ENCODE measurements at regions not wholly inside any gene's neighbourhood (a gene's known extent, or its start where the extent isn't known, plus 50 kb on each side); places are given as distances from the start of the nearest gene placed in this dataset.

GRCh38 chr5:159601216-159601615 is 270.9 kb upstream of the IL12B start:
- TF ChIP-seq CTCF (IDR thresholded peaks at IDR 0.05; ENCODE audit: unreplicated experiment), result no peak
- H3K27me3 Mint-ChIP-seq (ENCODE audit: unreplicated experiment), result no peaks in the 10 kb centered on the region
- DNase-seq (ENCODE audit: low spot score), result no peak
- no peak overlapping the region for H3K4me3 Mint-ChIP-seq (ENCODE audit: unreplicated experiment)
- H3K27ac Mint-ChIP-seq (ENCODE audit: unreplicated experiment), result no peak overlapping the region
- no peaks in the 10 kb centered on the region for H3K36me3 Mint-ChIP-seq (ENCODE audit: low read depth, unreplicated experiment)
- no peaks in the 10 kb centered on the region for H3K9me3 Mint-ChIP-seq (ENCODE audit: unreplicated experiment)
- H3K4me1 Mint-ChIP-seq (ENCODE audit: unreplicated experiment), result no peaks in the 10 kb centered on the region

- Mint-ChIP-seq H3K4me3 (ENCODE audit: unreplicated experiment) (no peak overlapping the region), H3K9me3 (ENCODE audit: unreplicated experiment) (no peaks in the 10 kb centered on the region), H3K27me3 (ENCODE audit: unreplicated experiment) (no peaks in the 10 kb centered on the region), H3K4me1 (ENCODE audit: unreplicated experiment) (no peaks in the 10 kb centered on the region), H3K36me3 (ENCODE audit: low read depth, unreplicated experiment) (no peaks in the 10 kb centered on the region), H3K27ac (ENCODE audit: unreplicated experiment) (no peak overlapping the region)
- no peak for TF ChIP-seq CTCF (IDR thresholded peaks at IDR 0.05; ENCODE audit: unreplicated experiment)
- DNase-seq (ENCODE audit: low spot score), result no peak
These were observed 272.1 kb upstream of the IL12B start for GRCh38 chr5:159602434-159602833.

GRCh38 chr5:159605585-159605984 is 275.3 kb upstream of the IL12B start:
- Mint-ChIP-seq H3K4me3 (ENCODE audit: unreplicated experiment) (no peak overlapping the region), H3K36me3 (ENCODE audit: low read depth, unreplicated experiment) (no peaks in the 10 kb centered on the region)
- no peak for DNase-seq (ENCODE audit: low spot score)

GRCh38 chr5:159609359-159609758 is 279.1 kb upstream of the IL12B start:
- no peaks in the 10 kb centered on the region for H3K9me3 Mint-ChIP-seq (ENCODE audit: unreplicated experiment)
- no peak for DNase-seq (ENCODE audit: low spot score)
- peaks cover 3% of the 10 kb centered on the region for H3K4me1 Mint-ChIP-seq (ENCODE audit: unreplicated experiment)
- no peaks in the 10 kb centered on the region for H3K27me3 Mint-ChIP-seq (ENCODE audit: unreplicated experiment)
- H3K4me3 Mint-ChIP-seq (ENCODE audit: unreplicated experiment), result no peak overlapping the region
- no peaks in the 10 kb centered on the region for H3K36me3 Mint-ChIP-seq (ENCODE audit: low read depth, unreplicated experiment)
- no peak for TF ChIP-seq CTCF (IDR thresholded peaks at IDR 0.05; ENCODE audit: unreplicated experiment)
- H3K27ac Mint-ChIP-seq (ENCODE audit: unreplicated experiment), result no peak overlapping the region

More at GRCh38 chr5:159605585-159605984, 275.3 kb upstream of the IL12B start:
- H3K4me1 Mint-ChIP-seq (ENCODE audit: unreplicated experiment), result no peaks in the 10 kb centered on the region
- no peaks in the 10 kb centered on the region for H3K27me3 Mint-ChIP-seq (ENCODE audit: unreplicated experiment)
- no peak overlapping the region for H3K27ac Mint-ChIP-seq (ENCODE audit: unreplicated experiment)
- no peaks in the 10 kb centered on the region for H3K9me3 Mint-ChIP-seq (ENCODE audit: unreplicated experiment)
- no peak for TF ChIP-seq CTCF (IDR thresholded peaks at IDR 0.05; ENCODE audit: unreplicated experiment)

GRCh38 chr5:159610966-159611579 is 280.8 kb upstream of the IL12B start:
- no peak for DNase-seq (ENCODE audit: low spot score)
- TF ChIP-seq CTCF (IDR thresholded peaks at IDR 0.05; ENCODE audit: unreplicated experiment), result no peak
- Mint-ChIP-seq H3K27ac (ENCODE audit: unreplicated experiment) (no peak overlapping the region), H3K4me3 (ENCODE audit: unreplicated experiment) (no peak overlapping the region), H3K4me1 (ENCODE audit: unreplicated experiment) (peaks cover 4% of the 10 kb centered on the region), H3K9me3 (ENCODE audit: unreplicated experiment) (no peaks in the 10 kb centered on the region), H3K36me3 (ENCODE audit: low read depth, unreplicated experiment) (no peaks in the 10 kb centered on the region), H3K27me3 (ENCODE audit: unreplicated experiment) (no peaks in the 10 kb centered on the region)
